ENCODE measurements at regions not wholly inside any gene's neighbourhood (a gene's known extent, or its start where the extent isn't known, plus 50 kb on each side); places are given as distances from the start of the nearest gene placed in this dataset.

GRCh38 chr2:223314811-223315210, 262.8 kb downstream of the KCNE4 start:
- SMC1A ChIA-PET (ENCODE audit: uncharacterized antibody, unreplicated experiment) = no interaction called here
- in situ Hi-C loops (cut with MboI) = no loop called here

More at GRCh38 chr2:223314811-223315210, 262.8 kb downstream of the KCNE4 start:
- 2% methylated on average over 2 of the region's 2 CpGs for WGBS (ENCODE audit: insufficient coverage, insufficient replicate concordance, low lambda C conversion rate, missing lambda C conversion rate)
- no peak overlapping the region for H2AFZ ChIP-seq (ENCODE audit: control insufficient read depth, low read depth, low read length)
- TF ChIP-seq HSF1 (IDR thresholded peaks at IDR 0.05; ENCODE audit: low read depth, low read length) = no peak
- TF ChIP-seq, protein P1, sequence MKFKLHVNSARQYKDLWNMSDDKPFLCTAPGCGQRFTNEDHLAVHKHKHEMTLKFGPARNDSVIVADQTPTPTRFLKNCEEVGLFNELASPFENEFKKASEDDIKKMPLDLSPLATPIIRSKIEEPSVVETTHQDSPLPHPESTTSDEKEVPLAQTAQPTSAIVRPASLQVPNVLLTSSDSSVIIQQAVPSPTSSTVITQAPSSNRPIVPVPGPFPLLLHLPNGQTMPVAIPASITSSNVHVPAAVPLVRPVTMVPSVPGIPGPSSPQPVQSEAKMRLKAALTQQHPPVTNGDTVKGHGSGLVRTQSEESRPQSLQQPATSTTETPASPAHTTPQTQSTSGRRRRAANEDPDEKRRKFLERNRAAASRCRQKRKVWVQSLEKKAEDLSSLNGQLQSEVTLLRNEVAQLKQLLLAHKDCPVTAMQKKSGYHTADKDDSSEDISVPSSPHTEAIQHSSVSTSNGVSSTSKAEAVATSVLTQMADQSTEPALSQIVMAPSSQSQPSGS (IDR thresholded peaks at IDR 0.05; ENCODE audit: low read length) = no peak
- no peak for TF ChIP-seq ZNF384 (IDR thresholded peaks at IDR 0.05; ENCODE audit: borderline replicate concordance, low read depth, low read length)
- no peak for TF ChIP-seq EGR1 (IDR thresholded peaks at IDR 0.05; ENCODE audit: borderline replicate concordance in 1 of 2, low read depth in 2 of 2, low read length in 2 of 2)
- no peak for TF ChIP-seq RELA (IDR thresholded peaks at IDR 0.05; ENCODE audit: borderline replicate concordance, partially characterized antibody)
- no peak for TF ChIP-seq BMI1 (IDR thresholded peaks at IDR 0.05; ENCODE audit: borderline replicate concordance)
- TF ChIP-seq RBBP5 (conservative IDR thresholded peaks at IDR 0.05) = no peak
- TF ChIP-seq LARP7 (IDR thresholded peaks at IDR 0.05) = no peak
- no peak for TF ChIP-seq CHD1 (IDR thresholded peaks at IDR 0.05; ENCODE audit: low read depth, low read length)
- TF ChIP-seq NRF1 (conservative IDR thresholded peaks at IDR 0.05; ENCODE audit: low read depth, low read length) = no peak
- intact Hi-C loops (cut with micrococcal nuclease; ENCODE audit: unreplicated experiment) = no loop called here
- CTCF ChIA-PET = no interaction called here
- POLR2A ChIA-PET = no interaction called here
- no peak for DNase-seq (ENCODE audit: low read depth, low spot score)
- BruUV-seq (replicated peaks) = no TSS peak
- no peaks in the 10 kb centered on the region for H3K9me3 ChIP-seq (replicated peaks; ENCODE audit: control insufficient read depth, insufficient read depth, low read length)
- H3K4me1 ChIP-seq (ENCODE audit: control insufficient read depth, insufficient read depth, low read length) = no peaks in the 10 kb centered on the region
- ATAC-seq = no peak
- H3K9ac ChIP-seq (ENCODE audit: control insufficient read depth, insufficient read depth, low read length) = no peak overlapping the region
- H4K20me1 ChIP-seq (ENCODE audit: control insufficient read depth, insufficient read depth) = no peaks in the 10 kb centered on the region
- H3K27ac ChIP-seq (ENCODE audit: control insufficient read depth, insufficient read depth) = no peak overlapping the region
- H3K27me3 ChIP-seq (replicated peaks in 1 of 2; ENCODE audit: control insufficient read depth in 2 of 2, insufficient read depth in 2 of 2, low read length in 1 of 2) = peaks cover 0 to 1% of the 10 kb centered on the region in 2 experiments; a peak in 2 of 4 replicates
- no peak overlapping the region for H3K4me3 ChIP-seq
- no peaks in the 10 kb centered on the region for H3K36me3 ChIP-seq (ENCODE audit: control insufficient read depth in 2 of 2, insufficient read depth in 2 of 2, low read length in 1 of 2)
- H3K79me2 ChIP-seq (ENCODE audit: control insufficient read depth, insufficient read depth, low read length) = no peaks in the 10 kb centered on the region
- no peak overlapping the region for H3K4me2 ChIP-seq (ENCODE audit: control insufficient read depth, insufficient read depth)
- RAD21 ChIA-PET (ENCODE audit: unreplicated experiment) = no interaction called here
- no peak for FAIRE-seq

All from GM12878 (cell line).